ENCODE measurements at regions not wholly inside any gene's neighbourhood (a gene's known extent, or its start where the extent isn't known, plus 50 kb on each side); places are given as distances from the start of the nearest gene placed in this dataset.
"Not testable (repeated sequence)": the region's sequence is repeated elsewhere in the genome, so short reads cannot be mapped to it uniquely, and the experiment has no call there.

- no peak overlapping the region for H3K4me3 Mint-ChIP-seq
- peaks cover 12% of the 10 kb centered on the region for H3K4me1 Mint-ChIP-seq
- peaks cover 3% of the 10 kb centered on the region for H3K9me3 Mint-ChIP-seq
- H3K36me3 Mint-ChIP-seq (ENCODE audit: low read depth), result no peaks in the 10 kb centered on the region
- no peak overlapping the region for H3K27ac Mint-ChIP-seq
- no peak for TF ChIP-seq CTCF (IDR thresholded peaks at IDR 0.05; ENCODE audit: unreplicated experiment in 3 of 3)
- H3K27me3 Mint-ChIP-seq (ENCODE audit: low read depth), result peaks cover 35% of the 10 kb centered on the region
Measured at GRCh38 chr12:131389054-131390013, 321.6 kb upstream of the SFSWAP start.

- Mint-ChIP-seq H3K27me3 (ENCODE audit: low read depth) (peaks cover 25% of the 10 kb centered on the region), H3K9me3 (peaks cover 3% of the 10 kb centered on the region), H3K4me1 (peaks cover 12% of the 10 kb centered on the region), H3K4me3 (no peak overlapping the region), H3K27ac (no peak overlapping the region), H3K36me3 (ENCODE audit: low read depth) (no peaks in the 10 kb centered on the region)
- TF ChIP-seq CTCF (IDR thresholded peaks at IDR 0.05; ENCODE audit: unreplicated experiment in 3 of 3), result no peak
Measured at GRCh38 chr12:131390412-131391334, 320.2 kb upstream of the SFSWAP start.

- no peak overlapping the region for H3K4me3 Mint-ChIP-seq
- peaks cover 12% of the 10 kb centered on the region for H3K4me1 Mint-ChIP-seq
- peaks cover 3% of the 10 kb centered on the region for H3K9me3 Mint-ChIP-seq
- peaks cover 24% of the 10 kb centered on the region for H3K27me3 Mint-ChIP-seq (ENCODE audit: low read depth)
- H3K27ac Mint-ChIP-seq, result no peak overlapping the region
- no peaks in the 10 kb centered on the region for H3K36me3 Mint-ChIP-seq (ENCODE audit: low read depth)
- TF ChIP-seq CTCF (IDR thresholded peaks at IDR 0.05; ENCODE audit: unreplicated experiment in 3 of 3), result no peak
Measured at GRCh38 chr12:131391399-131391798, 319.5 kb upstream of the SFSWAP start.

GRCh38 chr12:131394752-131395151 lies 316.1 kb upstream of the SFSWAP start:
- not testable (repeated sequence) for H3K27ac Mint-ChIP-seq; H3K4me3 Mint-ChIP-seq; H3K36me3 Mint-ChIP-seq (ENCODE audit: low read depth)
- H3K27me3 Mint-ChIP-seq (ENCODE audit: low read depth), result peaks cover 23% of the 10 kb centered on the region
- H3K4me1 Mint-ChIP-seq, result peaks cover 12% of the 10 kb centered on the region
- peaks cover 17% of the 10 kb centered on the region for H3K9me3 Mint-ChIP-seq

- H3K4me3 Mint-ChIP-seq; H3K36me3 Mint-ChIP-seq (ENCODE audit: low read depth); H3K4me1 Mint-ChIP-seq; H3K27ac Mint-ChIP-seq: not testable (repeated sequence)
- Mint-ChIP-seq H3K9me3 (peaks cover 17% of the 10 kb centered on the region), H3K27me3 (ENCODE audit: low read depth) (peaks cover 23% of the 10 kb centered on the region)
Measured at GRCh38 chr12:131395209-131395684, 315.6 kb upstream of the SFSWAP start.

GRCh38 chr12:131395971-131396573 lies 314.8 kb upstream of the SFSWAP start:
- H3K9me3 Mint-ChIP-seq, result peaks cover 17% of the 10 kb centered on the region
- H3K27me3 Mint-ChIP-seq (ENCODE audit: low read depth), result peaks cover 16% of the 10 kb centered on the region
- H3K27ac Mint-ChIP-seq, result no peak overlapping the region
- H3K36me3 Mint-ChIP-seq (ENCODE audit: low read depth), result no peaks in the 10 kb centered on the region
- no peak overlapping the region for H3K4me3 Mint-ChIP-seq
- no peak for TF ChIP-seq CTCF (IDR thresholded peaks at IDR 0.05; ENCODE audit: unreplicated experiment in 3 of 3)
- H3K4me1 Mint-ChIP-seq, result peaks cover under 1% of the 10 kb centered on the region
